HG02885 (cell line): ENCODE measurements at regions not wholly inside any gene's neighbourhood (a gene's known extent, or its start where the extent isn't known, plus 50 kb on each side); places are given as distances from the start of the nearest gene placed in this dataset.
"Not testable (repeated sequence)": the region's sequence is repeated elsewhere in the genome, so short reads cannot be mapped to it uniquely, and the experiment has no call there.

Experiments used
- ATAC-seq: cut with Tn5 transposase; IDR thresholded peaks from one replicate; pipeline ENCODE4 v1.9.1; 2021; ENCODE audit warnings: mild to moderate bottlenecking; ENCODE audit not compliant: unreplicated experiment, poor library complexity

- ATAC-seq = no peak
Measured at GRCh38 chr9:80732506-80732905, 956.8 kb downstream of the TLE1 start.

- no peak for ATAC-seq
Measured at GRCh38 chr9:80720579-80720978, 968.8 kb downstream of the TLE1 start.

GRCh38 chr9:80707120-80707519 is 982.2 kb downstream of the TLE1 start:
- no peak for ATAC-seq

- ATAC-seq = no peak
Measured at GRCh38 chr9:80701061-80701460, 988.3 kb downstream of the TLE1 start.

GRCh38 chr9:80699511-80699998 is 989.8 kb downstream of the TLE1 start:
- ATAC-seq = no peak

- no peak for ATAC-seq
Measured at GRCh38 chr9:80698725-80699410, 990.5 kb downstream of the TLE1 start.

- ATAC-seq = no peak
Measured at GRCh38 chr9:80692751-80693150, 996.6 kb downstream of the TLE1 start.

- no peak for ATAC-seq
Measured at GRCh38 chr9:80691229-80691628, 998.1 kb downstream of the TLE1 start.

- no peak for ATAC-seq
Measured at GRCh38 chr9:80690349-80690939, 998.9 kb downstream of the TLE1 start.

GRCh38 chr9:80679916-80680315 is 1009.4 kb downstream of the TLE1 start:
- ATAC-seq = no peak

- no peak for ATAC-seq
Measured at GRCh38 chr9:80678906-80679305, 1010.4 kb downstream of the TLE1 start.

- ATAC-seq = no peak
Measured at GRCh38 chr9:80673496-80673895, 1015.9 kb downstream of the TLE1 start.

- no peak for ATAC-seq
Measured at GRCh38 chr9:80665479-80665878, 1023.9 kb downstream of the TLE1 start.

GRCh38 chr9:80664327-80665210 is 1024.8 kb downstream of the TLE1 start:
- no peak for ATAC-seq

- not testable (repeated sequence) for ATAC-seq
Measured at GRCh38 chr9:80659751-80660150, 1029.6 kb downstream of the TLE1 start.

- no peak for ATAC-seq
Measured at GRCh38 chr9:80651044-80651443, 1038.3 kb downstream of the TLE1 start.

GRCh38 chr9:80649496-80649895 is 1039.9 kb downstream of the TLE1 start:
- ATAC-seq = no peak

GRCh38 chr9:80649001-80649420 is 1040.3 kb downstream of the TLE1 start:
- no peak for ATAC-seq

- ATAC-seq = no peak
Measured at GRCh38 chr9:80648336-80648735, 1041.0 kb downstream of the TLE1 start.

- no peak for ATAC-seq
Measured at GRCh38 chr9:80646211-80646610, 1043.1 kb downstream of the TLE1 start.

- ATAC-seq = no peak
Measured at GRCh38 chr9:80644044-80644443, 1045.3 kb downstream of the TLE1 start.
